Activated CD4-positive, alpha-beta T cell treated with anti-CD3 and anti-CD28 coated beads, Interleukin-2, amount 10 ng/mL, durations not matched to agents 24 days and 14 days (primary cell): ENCODE measurements at regions not wholly inside any gene's neighbourhood (a gene's known extent, or its start where the extent isn't known, plus 50 kb on each side); places are given as distances from the start of the nearest gene placed in this dataset.

Experiments used
- DNase-seq: peaks from one replicate; pipeline ENCODE4 v3.0.0; 2022
- H3K27ac Mint-ChIP-seq: one replicate; pipeline ENCODE4 v1.8.0; 2022; ENCODE audit warnings: mild to moderate bottlenecking, mixed read lengths
- H3K27me3 Mint-ChIP-seq: one replicate; pipeline ENCODE4 v1.8.0; 2022; ENCODE audit warnings: mixed read lengths
- H3K36me3 Mint-ChIP-seq: one replicate; pipeline ENCODE4 v1.8.0; 2022; ENCODE audit warnings: low read depth, mild to moderate bottlenecking, mixed read lengths
- H3K4me1 Mint-ChIP-seq: one replicate; pipeline ENCODE4 v1.8.0; 2021; ENCODE audit warnings: mixed read lengths
- H3K4me3 Mint-ChIP-seq: one replicate; pipeline ENCODE4 v1.8.0; 2022; ENCODE audit warnings: mild to moderate bottlenecking, moderate library complexity, mixed read lengths
- H3K9me3 Mint-ChIP-seq: one replicate; pipeline ENCODE4 v1.8.0; 2021; ENCODE audit warnings: mixed read lengths
- intact Hi-C: fragments of 100-400 bp; cut with micrococcal nuclease; formaldehyde crosslinking; loops from one replicate; pipeline ENCODE4 v1.15.1; 2023

- H3K4me1 Mint-ChIP-seq = no peaks in the 10 kb centered on the region
- DNase-seq = no peak
- H3K27ac Mint-ChIP-seq = no peak overlapping the region
- H3K36me3 Mint-ChIP-seq = no peaks in the 10 kb centered on the region
- H3K27me3 Mint-ChIP-seq = no peaks in the 10 kb centered on the region
- H3K4me3 Mint-ChIP-seq = no peak overlapping the region
- intact Hi-C loops = no loop called here
- H3K9me3 Mint-ChIP-seq = peaks cover 5% of the 10 kb centered on the region
Measured at GRCh38 chr20:21812379-21812778, 106.9 kb downstream of the PAX1 start.

- no peak overlapping the region for H3K27ac Mint-ChIP-seq
- H3K27me3 Mint-ChIP-seq = no peaks in the 10 kb centered on the region
- no peaks in the 10 kb centered on the region for H3K36me3 Mint-ChIP-seq
- H3K9me3 Mint-ChIP-seq = peaks cover 5% of the 10 kb centered on the region
- DNase-seq = no peak
- intact Hi-C loops = no loop called here
- no peak overlapping the region for H3K4me3 Mint-ChIP-seq
- no peaks in the 10 kb centered on the region for H3K4me1 Mint-ChIP-seq
Measured at GRCh38 chr20:21809961-21810523, 104.6 kb downstream of the PAX1 start.

- intact Hi-C loops = no loop called here
- DNase-seq = peak; percentile 77
- Mint-ChIP-seq H3K4me3 (no peak overlapping the region), H3K36me3 (no peaks in the 10 kb centered on the region), H3K4me1 (no peaks in the 10 kb centered on the region), H3K27ac (no peak overlapping the region), H3K27me3 (no peaks in the 10 kb centered on the region), H3K9me3 (peaks cover 5% of the 10 kb centered on the region)
Measured at GRCh38 chr20:21808863-21809664, 103.6 kb downstream of the PAX1 start.

- no peaks in the 10 kb centered on the region for H3K27me3 Mint-ChIP-seq
Measured at GRCh38 chr20:21808139-21808538, 102.7 kb downstream of the PAX1 start.

GRCh38 chr20:21804802-21805201 is 99.3 kb downstream of the PAX1 start:
- no peaks in the 10 kb centered on the region for H3K27me3 Mint-ChIP-seq
- no peak overlapping the region for H3K27ac Mint-ChIP-seq
- DNase-seq = no peak
- no peak overlapping the region for H3K4me3 Mint-ChIP-seq
- H3K36me3 Mint-ChIP-seq = no peaks in the 10 kb centered on the region
- H3K4me1 Mint-ChIP-seq = no peaks in the 10 kb centered on the region
- intact Hi-C loops = no loop called here
- peaks cover 5% of the 10 kb centered on the region for H3K9me3 Mint-ChIP-seq

More at GRCh38 chr20:21808139-21808538, 102.7 kb downstream of the PAX1 start:
- H3K9me3 Mint-ChIP-seq = peaks cover 5% of the 10 kb centered on the region
- no peak overlapping the region for H3K4me3 Mint-ChIP-seq
- intact Hi-C loops = no loop called here
- H3K36me3 Mint-ChIP-seq = no peaks in the 10 kb centered on the region
- DNase-seq = no peak
- no peaks in the 10 kb centered on the region for H3K4me1 Mint-ChIP-seq
- H3K27ac Mint-ChIP-seq = no peak overlapping the region

- intact Hi-C loops = no loop called here
- H3K27me3 Mint-ChIP-seq = no peaks in the 10 kb centered on the region
- no peak overlapping the region for H3K27ac Mint-ChIP-seq
- DNase-seq = no peak
- H3K4me3 Mint-ChIP-seq = no peak overlapping the region
- H3K4me1 Mint-ChIP-seq = no peaks in the 10 kb centered on the region
- H3K9me3 Mint-ChIP-seq = no peaks in the 10 kb centered on the region
- no peaks in the 10 kb centered on the region for H3K36me3 Mint-ChIP-seq
Measured at GRCh38 chr20:21801193-21801592, 95.7 kb downstream of the PAX1 start.

- H3K36me3 Mint-ChIP-seq = no peaks in the 10 kb centered on the region
- intact Hi-C loops = no loop called here
- H3K4me3 Mint-ChIP-seq = no peak overlapping the region
- no peaks in the 10 kb centered on the region for H3K4me1 Mint-ChIP-seq
- no peak overlapping the region for H3K27ac Mint-ChIP-seq
- no peak for DNase-seq
- no peaks in the 10 kb centered on the region for H3K9me3 Mint-ChIP-seq
- H3K27me3 Mint-ChIP-seq = no peaks in the 10 kb centered on the region
Measured at GRCh38 chr20:21798384-21798783, 92.9 kb downstream of the PAX1 start.

- intact Hi-C loops = no loop called here
- H3K4me3 Mint-ChIP-seq = no peak overlapping the region
- H3K27ac Mint-ChIP-seq = no peak overlapping the region
- no peak for DNase-seq
- H3K9me3 Mint-ChIP-seq = no peaks in the 10 kb centered on the region
- no peaks in the 10 kb centered on the region for H3K36me3 Mint-ChIP-seq
- no peaks in the 10 kb centered on the region for H3K27me3 Mint-ChIP-seq
- no peaks in the 10 kb centered on the region for H3K4me1 Mint-ChIP-seq
Measured at GRCh38 chr20:21796059-21796458, 90.6 kb downstream of the PAX1 start.

- Mint-ChIP-seq H3K27ac (no peak overlapping the region), H3K4me1 (no peaks in the 10 kb centered on the region), H3K27me3 (no peaks in the 10 kb centered on the region), H3K4me3 (no peak overlapping the region), H3K36me3 (no peaks in the 10 kb centered on the region), H3K9me3 (no peaks in the 10 kb centered on the region)
- intact Hi-C loops = no loop called here
- no peak for DNase-seq
Measured at GRCh38 chr20:21788082-21788481, 82.6 kb downstream of the PAX1 start.

- Mint-ChIP-seq H3K4me3 (no peak overlapping the region), H3K4me1 (no peaks in the 10 kb centered on the region)
Measured at GRCh38 chr20:21781446-21782075, 76.1 kb downstream of the PAX1 start.

GRCh38 chr20:21780528-21780927 is 75.1 kb downstream of the PAX1 start:
- Mint-ChIP-seq H3K4me1 (no peaks in the 10 kb centered on the region), H3K9me3 (no peaks in the 10 kb centered on the region), H3K36me3 (no peaks in the 10 kb centered on the region), H3K27me3 (no peaks in the 10 kb centered on the region), H3K27ac (no peak overlapping the region), H3K4me3 (no peak overlapping the region)
- intact Hi-C loops = no loop called here
- DNase-seq = no peak

More at GRCh38 chr20:21781446-21782075, 76.1 kb downstream of the PAX1 start:
- intact Hi-C loops = no loop called here
- Mint-ChIP-seq H3K27ac (no peak overlapping the region), H3K36me3 (no peaks in the 10 kb centered on the region), H3K9me3 (no peaks in the 10 kb centered on the region), H3K27me3 (no peaks in the 10 kb centered on the region)
- DNase-seq = no peak
